ENCODE measurements at regions not wholly inside any gene's neighbourhood (a gene's known extent, or its start where the extent isn't known, plus 50 kb on each side); places are given as distances from the start of the nearest gene placed in this dataset.

- TF ChIP-seq ZEB1 (IDR thresholded peaks at IDR 0.05; ENCODE audit: insufficient replicate concordance, low read depth) (no peak), HOXA9 (CRISPR knock-in tag; IDR thresholded peaks at IDR 0.05; ENCODE audit: borderline replicate concordance) (no peak), DR1 (CRISPR knock-in tag; IDR thresholded peaks at IDR 0.05) (no peak), MTA3 (CRISPR knock-in tag; IDR thresholded peaks at IDR 0.05) (no peak), ZNF33B (CRISPR knock-in tag; IDR thresholded peaks at IDR 0.05) (no peak), ZMYM2 (CRISPR knock-in tag; IDR thresholded peaks at IDR 0.05) (no peak)
Observed at GRCh38 chr6:101116337-101116736, 235.2 kb upstream of the ASCC3 start (continued).

GRCh38 chr6:101117393-101118135 lies 236.4 kb upstream of the ASCC3 start:
- H3K27ac ChIP-seq (ENCODE audit: extremely low read length, insufficient read depth, low read length), result no peak overlapping the region
- in situ Hi-C loops (cut with HindIII; ENCODE audit: extremely low pct_ligation_motif_present, low pct_unique_long_range_greater_than_20kb) (no loop called here), intact Hi-C loops (cut with micrococcal nuclease; ENCODE audit: unreplicated experiment) (no loop called here)
- no peak overlapping the region for H3K9ac ChIP-seq (ENCODE audit: insufficient read depth, low read depth, low read length)
- no peak for TF ChIP-seq MXD4 (CRISPR knock-in tag; IDR thresholded peaks at IDR 0.05)
- no peak for TF ChIP-seq ZHX1 (CRISPR knock-in tag; IDR thresholded peaks at IDR 0.05; ENCODE audit: low read depth)
- FAIRE-seq (no peak), ATAC-seq (no peak), DNase-seq (ENCODE audit: low spot score) (no peak)
- no peaks in the 10 kb centered on the region for H3K4me1 ChIP-seq (ENCODE audit: insufficient read depth, low read length)
- H3K36me3 ChIP-seq (replicated peaks in 1 of 2; ENCODE audit: control insufficient read depth in 1 of 2, insufficient read depth in 2 of 2, low read length in 2 of 2), result no peaks in the 10 kb centered on the region
- 9% methylated on average over 10 of the region's 11 CpGs for WGBS (ENCODE audit: low lambda C conversion rate)
- no peak overlapping the region for H3K4me3 ChIP-seq (replicated peaks in 1 of 3; ENCODE audit: insufficient read depth in 1 of 3, low read depth in 2 of 3, low read length in 3 of 3)
- CTCF ChIA-PET (ENCODE audit: low intra/inter-chr PET ratio, low total read pairs), result no interaction called here
- no peaks in the 10 kb centered on the region for H4K20me1 ChIP-seq (ENCODE audit: insufficient read depth, low read length)
- no peak overlapping the region for H2AFZ ChIP-seq (ENCODE audit: low read length)
- H3K9me3 ChIP-seq (ENCODE audit: low read length), result no peaks in the 10 kb centered on the region
- BruUV-seq (replicated peaks), result no TSS peak
- no peak overlapping the region for H3K4me2 ChIP-seq (ENCODE audit: low read depth, low read length)
- no peaks in the 10 kb centered on the region; a peak in 1 of 5 replicates for H3K27me3 ChIP-seq (ENCODE audit: control insufficient read depth in 1 of 2, insufficient read depth in 2 of 2, low read length in 2 of 2)
- no peaks in the 10 kb centered on the region for H3K79me2 ChIP-seq (ENCODE audit: insufficient read depth, low read length)
- POLR2A ChIA-PET, result no interaction called here
